ENCODE measurements at regions not wholly inside any gene's neighbourhood (a gene's known extent, or its start where the extent isn't known, plus 50 kb on each side); places are given as distances from the start of the nearest gene placed in this dataset.

DNA sequence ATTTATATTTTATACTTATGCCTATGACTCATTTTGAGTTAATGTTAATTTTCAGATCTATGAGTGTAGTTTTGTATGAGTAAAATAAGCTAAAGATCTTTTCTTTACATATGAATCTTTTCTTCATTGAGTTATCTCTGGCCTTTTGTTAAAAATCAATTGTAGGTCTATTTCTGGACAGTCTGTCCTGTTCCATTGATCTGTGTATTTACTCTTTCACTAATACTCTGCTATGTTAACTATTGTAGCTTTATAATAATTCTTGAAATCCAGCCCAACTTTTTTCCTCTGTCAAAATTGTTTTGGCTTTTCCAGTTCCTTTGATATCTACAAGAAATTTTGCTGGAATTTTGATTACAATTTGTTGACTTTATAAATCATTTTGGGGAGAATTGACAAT is 177.0 kb downstream of the RBM46 start:
- H3K27ac ChIP-seq: no peak overlapping the region
- TF ChIP-seq ZFX (IDR thresholded peaks at IDR 0.05): no peak
- TF ChIP-seq, protein P1, sequence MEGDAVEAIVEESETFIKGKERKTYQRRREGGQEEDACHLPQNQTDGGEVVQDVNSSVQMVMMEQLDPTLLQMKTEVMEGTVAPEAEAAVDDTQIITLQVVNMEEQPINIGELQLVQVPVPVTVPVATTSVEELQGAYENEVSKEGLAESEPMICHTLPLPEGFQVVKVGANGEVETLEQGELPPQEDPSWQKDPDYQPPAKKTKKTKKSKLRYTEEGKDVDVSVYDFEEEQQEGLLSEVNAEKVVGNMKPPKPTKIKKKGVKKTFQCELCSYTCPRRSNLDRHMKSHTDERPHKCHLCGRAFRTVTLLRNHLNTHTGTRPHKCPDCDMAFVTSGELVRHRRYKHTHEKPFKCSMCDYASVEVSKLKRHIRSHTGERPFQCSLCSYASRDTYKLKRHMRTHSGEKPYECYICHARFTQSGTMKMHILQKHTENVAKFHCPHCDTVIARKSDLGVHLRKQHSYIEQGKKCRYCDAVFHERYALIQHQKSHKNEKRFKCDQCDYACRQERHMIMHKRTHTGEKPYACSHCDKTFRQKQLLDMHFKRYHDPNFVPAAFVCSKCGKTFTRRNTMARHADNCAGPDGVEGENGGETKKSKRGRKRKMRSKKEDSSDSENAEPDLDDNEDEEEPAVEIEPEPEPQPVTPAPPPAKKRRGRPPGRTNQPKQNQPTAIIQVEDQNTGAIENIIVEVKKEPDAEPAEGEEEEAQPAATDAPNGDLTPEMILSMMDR (conservative IDR thresholded peaks at IDR 0.05): no peak

DNA sequence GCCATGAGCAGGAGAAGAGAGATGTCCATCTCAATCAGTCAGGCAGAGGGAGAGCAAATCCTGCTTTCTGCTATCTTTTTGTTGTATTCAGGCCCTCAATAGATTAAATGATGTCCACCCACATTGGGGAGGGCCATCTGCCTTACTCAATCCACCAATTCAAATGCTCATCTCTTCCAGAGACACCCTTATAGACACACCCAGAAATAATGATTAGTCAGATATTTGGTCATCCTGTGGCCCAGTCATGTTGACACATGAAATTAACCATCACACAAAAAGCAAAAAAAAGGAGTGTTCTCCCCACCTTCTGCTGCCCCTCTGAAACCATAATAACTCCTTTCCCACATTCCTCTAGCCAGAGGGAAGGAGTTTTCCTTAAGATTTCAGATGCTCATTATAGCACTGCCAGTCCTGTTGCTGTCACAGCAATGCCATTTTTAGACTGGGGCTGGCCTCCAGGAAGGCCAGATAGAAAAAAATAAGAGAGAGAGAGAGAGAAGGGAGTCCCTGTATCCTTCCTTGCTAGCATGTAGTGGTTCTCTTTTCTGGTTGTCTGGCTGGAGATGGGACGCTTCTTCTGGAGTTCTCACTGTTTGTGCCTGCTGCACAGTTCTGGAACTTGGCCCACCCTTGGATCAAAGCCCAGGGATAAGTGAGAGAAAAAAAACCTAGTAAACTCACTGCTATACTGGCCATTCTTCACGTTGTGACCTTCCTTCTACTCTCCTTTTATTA is 177.7 kb downstream of the RBM46 start:
- H3K27ac ChIP-seq: no peak overlapping the region
- no peak for TF ChIP-seq ZFX (IDR thresholded peaks at IDR 0.05)
- TF ChIP-seq, protein P1 (conservative IDR thresholded peaks at IDR 0.05): no peak

DNA sequence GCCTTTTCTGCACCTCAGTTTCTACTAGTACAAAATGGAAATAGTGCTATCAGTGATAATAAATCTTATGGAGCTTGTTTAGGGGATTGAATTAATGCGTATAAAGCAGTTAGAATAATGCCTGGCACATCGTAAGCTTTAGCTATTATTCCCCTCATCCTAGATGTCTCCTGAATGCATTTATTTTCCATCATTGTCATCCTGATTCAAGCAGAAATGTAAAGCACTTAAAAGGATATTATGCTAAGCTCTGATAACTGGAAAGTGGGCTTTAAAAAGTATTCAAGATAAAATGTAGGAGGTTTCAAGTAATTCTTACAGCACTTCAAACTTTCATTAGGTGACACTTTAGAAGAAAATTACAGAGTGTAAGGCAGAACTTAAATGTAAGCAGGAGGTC is 178.7 kb downstream of the RBM46 start:
- H3K27ac ChIP-seq: no peak overlapping the region
- TF ChIP-seq ZFX (IDR thresholded peaks at IDR 0.05): no peak
- TF ChIP-seq, protein P1 (conservative IDR thresholded peaks at IDR 0.05): no peak

DNA sequence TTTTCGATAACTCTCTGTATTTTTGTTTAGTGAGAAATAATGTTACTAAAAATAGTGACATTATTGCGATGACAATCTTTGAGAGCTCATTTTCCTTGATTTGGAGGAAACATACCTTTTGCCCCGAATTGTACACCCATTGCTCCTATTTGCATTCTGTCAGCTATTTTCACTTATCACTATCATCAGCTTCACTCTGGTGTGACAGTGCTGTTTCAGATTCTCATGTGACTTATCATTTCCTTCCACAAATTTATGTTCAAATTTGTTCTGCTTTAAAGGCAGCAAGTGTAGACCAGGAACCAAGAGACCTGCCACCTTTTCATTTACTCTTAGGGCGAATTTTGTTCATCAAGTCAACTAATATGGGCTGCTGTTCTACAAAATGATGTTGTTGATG is 179.4 kb downstream of the RBM46 start:
- H3K27ac ChIP-seq: no peak overlapping the region
- TF ChIP-seq, protein P1 (conservative IDR thresholded peaks at IDR 0.05): no peak
- TF ChIP-seq ZFX (IDR thresholded peaks at IDR 0.05): no peak

DNA sequence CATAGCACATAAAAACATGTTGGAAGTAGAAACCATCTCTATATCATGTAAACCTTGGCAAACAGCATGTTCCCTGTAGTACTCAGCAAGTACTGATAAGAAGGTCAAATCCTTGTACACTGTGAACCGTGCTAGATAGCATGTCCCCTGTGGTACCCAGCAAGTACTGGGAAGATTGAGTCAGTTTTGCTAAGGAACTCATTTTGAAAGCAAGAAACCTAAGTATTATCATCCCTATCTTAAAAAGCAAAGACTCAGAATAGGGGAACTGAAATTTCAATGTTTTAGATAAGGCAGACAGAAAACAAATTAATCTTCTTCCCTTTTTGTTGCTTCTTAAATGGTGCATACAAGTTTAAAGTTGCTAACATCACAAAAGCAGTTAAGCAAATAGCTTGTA is 180.2 kb downstream of the RBM46 start:
- no peak overlapping the region for H3K27ac ChIP-seq
- no peak for TF ChIP-seq ZFX (IDR thresholded peaks at IDR 0.05)
- TF ChIP-seq, protein P1 (conservative IDR thresholded peaks at IDR 0.05): no peak

DNA sequence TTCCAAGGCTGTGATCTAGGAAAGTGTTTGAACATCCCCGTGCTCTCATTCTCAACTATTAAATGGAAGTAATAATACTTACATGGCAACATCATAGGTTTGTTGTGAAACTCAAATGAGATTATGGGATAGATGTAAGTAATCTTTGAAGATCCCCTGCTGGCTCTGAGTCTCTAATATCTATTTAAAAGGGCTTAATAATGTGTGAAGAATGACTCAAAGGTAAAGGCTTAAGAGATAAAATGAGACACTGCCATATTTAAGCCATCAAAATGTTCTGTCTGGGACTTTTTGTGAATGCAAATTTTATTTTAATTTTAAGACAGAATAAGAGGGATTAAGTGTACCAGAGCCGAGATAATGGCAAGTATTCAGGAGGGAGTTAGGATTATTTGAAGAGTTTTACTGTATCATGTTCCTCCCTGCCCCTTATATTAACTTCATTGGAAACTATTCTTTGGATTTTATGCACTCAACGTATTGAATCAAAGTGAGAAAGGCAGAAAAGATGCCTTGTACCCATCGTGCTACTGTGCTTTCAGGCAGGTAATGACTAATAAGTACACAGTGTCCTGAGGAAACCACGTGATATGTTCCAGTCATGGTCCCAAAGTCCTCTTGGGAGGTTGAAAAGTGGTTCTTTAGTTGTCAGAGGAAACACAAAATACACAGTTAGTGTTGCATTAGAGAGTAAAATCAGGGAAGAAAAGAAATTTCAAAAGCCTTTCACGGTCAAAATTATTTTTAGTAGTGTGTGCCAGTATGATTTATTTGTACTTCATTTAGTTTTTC is 192.4 kb downstream of the RBM46 start:
- TF ChIP-seq ZFX (IDR thresholded peaks at IDR 0.05): no peak
- TF ChIP-seq, protein P1 (conservative IDR thresholded peaks at IDR 0.05): no peak
- H3K27ac ChIP-seq: no peak overlapping the region

DNA sequence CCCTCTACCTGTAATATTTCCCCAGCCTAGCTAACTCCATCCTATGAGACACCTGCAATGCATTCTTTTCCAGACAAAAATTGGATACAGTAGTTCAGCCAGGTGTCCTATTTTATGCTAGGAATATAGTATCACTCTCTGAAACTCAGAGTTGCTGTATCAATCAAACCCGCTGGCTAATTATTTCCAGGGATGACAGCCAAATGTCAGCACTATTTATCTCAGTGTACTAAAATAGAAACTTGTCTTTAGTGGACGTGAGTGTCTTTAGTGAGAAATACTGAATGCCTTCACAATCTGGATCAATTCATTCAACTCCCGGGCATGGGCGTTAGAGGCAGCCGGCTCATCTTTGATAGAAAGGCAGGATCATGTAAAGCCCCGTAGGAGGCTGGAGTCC is 196.2 kb downstream of the RBM46 start:
- no peak overlapping the region for H3K27ac ChIP-seq
- no peak for TF ChIP-seq ZFX (IDR thresholded peaks at IDR 0.05)
- TF ChIP-seq, protein P1 (conservative IDR thresholded peaks at IDR 0.05): no peak
